ENCODE measurements at regions not wholly inside any gene's neighbourhood (a gene's known extent, or its start where the extent isn't known, plus 50 kb on each side); places are given as distances from the start of the nearest gene placed in this dataset.

GRCh38 chr5:138631096-138631928 lies 56.1 kb upstream of the HSPA9 start:
- no peak for DNase-seq (ENCODE audit: extremely low spot score, insufficient read length, low read depth)
- FAIRE-seq = no peak

- FAIRE-seq (no peak), DNase-seq (ENCODE audit: extremely low spot score, insufficient read length, low read depth) (no peak)
These were observed 54.2 kb upstream of the HSPA9 start for GRCh38 chr5:138629392-138629791.

- no peak for DNase-seq (ENCODE audit: extremely low spot score, insufficient read length, low read depth)
- FAIRE-seq = no peak
These were observed 51.2 kb upstream of the HSPA9 start for GRCh38 chr5:138626333-138626944.

GRCh38 chr5:138625134-138625533 lies 49.9 kb upstream of the HSPA9 start:
- FAIRE-seq = no peak
- no peak for DNase-seq (ENCODE audit: extremely low spot score, insufficient read length, low read depth)
